NCI-H748 (cell line): ENCODE measurements at regions not wholly inside any gene's neighbourhood (a gene's known extent, or its start where the extent isn't known, plus 50 kb on each side); places are given as distances from the start of the nearest gene placed in this dataset.

Experiments used
- DNase-seq: peaks from one replicate; lab custom pipeline; 2025; ENCODE audit not compliant: unreplicated experiment; lab: John Stamatoyannopoulos, UW

DNA sequence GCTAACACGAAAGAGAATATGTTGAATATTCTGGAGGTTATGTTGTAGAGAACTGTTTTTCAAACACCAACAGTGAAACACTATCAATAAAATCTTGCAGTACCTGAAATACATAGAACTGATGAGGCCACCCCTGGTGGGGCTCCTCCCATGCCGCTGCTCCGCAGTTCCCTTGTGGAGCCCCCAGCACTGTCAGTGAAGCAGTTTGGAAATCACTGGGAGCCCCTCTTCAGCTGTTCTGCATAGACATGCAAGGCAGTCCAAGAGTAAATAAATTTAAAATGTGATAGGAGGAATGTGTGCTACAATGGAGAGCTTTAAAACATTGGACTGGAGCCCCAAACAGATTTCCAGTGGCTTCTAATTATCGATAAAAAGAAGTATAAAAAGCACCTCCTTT lies 189.4 kb downstream of the FNDC1 start:
- DNase-seq, result no peak

- DNase-seq, result no peak
Observed at GRCh38 chr6:159357211-159357915, 188.2 kb downstream of the FNDC1 start.

GRCh38 chr6:159353193-159353592 lies 184.0 kb downstream of the FNDC1 start:
- no peak for DNase-seq

- DNase-seq, result no peak
Observed at GRCh38 chr6:159351707-159352106, 182.5 kb downstream of the FNDC1 start.

DNA sequence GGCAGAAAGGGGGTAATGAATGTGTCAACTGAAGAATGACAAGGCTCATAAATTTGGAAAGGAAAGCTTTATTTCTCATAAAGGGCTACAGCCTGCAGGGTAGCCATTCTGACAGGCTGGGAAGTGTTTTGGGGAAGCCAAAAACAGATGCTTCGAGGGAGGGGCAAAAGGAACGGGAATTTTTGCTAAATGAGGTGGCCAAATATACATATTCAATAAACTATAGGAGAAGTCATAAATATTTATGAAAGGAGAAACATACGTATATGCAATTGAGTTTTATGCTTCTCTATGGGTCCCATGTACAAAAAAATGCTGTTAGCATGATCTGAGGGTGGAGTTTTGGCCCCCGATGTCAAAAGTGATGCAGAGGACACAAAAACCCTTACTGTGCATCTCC lies 180.7 kb downstream of the FNDC1 start:
- DNase-seq, result no peak

- no peak for DNase-seq
Observed at GRCh38 chr6:159343709-159344108, 174.5 kb downstream of the FNDC1 start.

- no peak for DNase-seq
Observed at GRCh38 chr6:159342146-159342545, 172.9 kb downstream of the FNDC1 start.

DNA sequence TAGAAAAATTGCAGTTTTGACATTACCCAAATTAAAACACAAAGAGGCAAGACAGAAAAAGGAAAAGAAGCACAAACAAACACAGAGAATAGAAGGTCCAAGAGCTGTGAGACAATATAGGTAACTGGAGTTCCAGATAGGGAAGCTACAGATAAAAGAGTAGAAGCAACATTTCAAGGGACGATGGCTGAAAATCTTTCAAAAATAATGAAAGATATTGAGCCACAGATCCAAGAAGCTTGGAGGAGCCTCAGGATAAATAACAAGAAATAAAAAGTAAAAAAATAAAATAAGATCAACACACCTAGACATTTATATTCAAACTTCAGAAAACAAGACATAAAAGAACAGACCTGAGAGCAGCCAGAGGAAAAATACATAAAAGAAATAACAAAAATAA lies 164.9 kb downstream of the FNDC1 start:
- no peak for DNase-seq

GRCh38 chr6:159331451-159331850 lies 162.3 kb downstream of the FNDC1 start:
- DNase-seq, result no peak

GRCh38 chr6:159329081-159329480 lies 159.9 kb downstream of the FNDC1 start:
- no peak for DNase-seq

DNA sequence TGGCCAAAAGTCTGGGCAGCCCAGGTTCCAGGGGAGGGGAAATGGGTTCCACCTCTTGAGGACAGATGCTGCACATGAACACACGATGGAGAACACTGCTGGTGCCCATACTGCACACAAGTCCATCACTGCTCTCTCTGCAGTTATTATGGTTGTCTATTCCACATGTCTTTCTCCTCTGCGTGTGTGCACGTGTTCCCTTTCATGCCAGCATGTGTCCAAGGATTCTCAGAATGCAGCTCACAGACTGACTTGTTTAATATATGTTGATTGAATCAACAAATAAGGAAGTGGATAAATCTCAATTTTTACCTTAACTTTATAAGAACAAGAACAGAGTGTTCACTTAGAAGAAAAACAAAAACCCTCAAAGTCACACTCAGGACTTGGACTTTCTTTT lies 158.9 kb downstream of the FNDC1 start:
- no peak for DNase-seq

DNA sequence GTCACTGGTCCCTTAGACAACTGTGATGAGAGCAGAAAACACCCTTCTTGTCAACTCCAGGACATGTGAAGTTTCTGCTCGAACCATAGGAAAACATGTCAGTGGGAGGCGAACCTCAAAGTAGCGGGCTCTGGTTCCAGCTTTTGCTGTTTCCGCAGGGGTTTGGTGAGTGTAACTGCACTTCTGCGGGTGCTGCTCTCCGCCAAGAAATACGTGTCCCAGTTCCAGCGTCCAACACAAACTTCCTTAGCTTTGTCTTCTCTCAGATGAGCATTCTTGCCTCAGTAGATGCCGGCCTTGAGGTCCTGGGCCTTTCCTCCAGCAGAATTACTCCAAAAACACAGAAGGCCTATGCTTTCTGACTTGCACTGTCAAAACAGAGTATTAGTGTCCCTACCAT lies 156.3 kb downstream of the FNDC1 start:
- no peak for DNase-seq

GRCh38 chr6:159324596-159324995 lies 155.4 kb downstream of the FNDC1 start:
- DNase-seq, result no peak
